Astrocyte (in vitro differentiated cells and primary cell): ENCODE measurements at regions not wholly inside any gene's neighbourhood (a gene's known extent, or its start where the extent isn't known, plus 50 kb on each side); places are given as distances from the start of the nearest gene placed in this dataset.
A peak's percentile ranks its signal among the peaks of the same experiment; 100 is the strongest.

Source experiments
- DNase-seq: peaks from one replicate; pipeline ENCODE4 v3.0.0-alpha.2; 2010; ENCODE audit warnings: low read depth
- FAIRE-seq: peaks from 2 replicates; lab custom pipeline; 2011; peaks lifted over from hg19 to GRCh38; lab: Jason Lieb, UNC
- H2AFZ ChIP-seq: 2 replicates; pipeline ENCODE4 v1.6.0; 2012; ENCODE audit warnings: low read depth, low read length, inconsistent platforms
- H3K27ac ChIP-seq: 2 replicates; pipeline ENCODE4 v1.5.1; 2011; ENCODE audit warnings: low read depth, low read length, inconsistent platforms
- H3K27me3 ChIP-seq: 2 replicates; pipeline ENCODE4 v1.6.0; 2011; ENCODE audit warnings: low read length, inconsistent platforms; ENCODE audit not compliant: insufficient read depth
- H3K36me3 ChIP-seq: 2 replicates; pipeline ENCODE4 v1.5.1; 2011; ENCODE audit warnings: low read length, inconsistent platforms; ENCODE audit not compliant: insufficient read depth
- H3K4me1 ChIP-seq: 2 replicates; pipeline ENCODE4 v1.5.1; 2011; ENCODE audit warnings: low read length, inconsistent platforms; ENCODE audit not compliant: insufficient read depth
- H3K4me2 ChIP-seq: 2 replicates; pipeline ENCODE4 v1.6.0; 2012; ENCODE audit warnings: low read length, inconsistent platforms
- H3K4me3 ChIP-seq: 2 replicates; pipeline ENCODE4 v1.5.1; 2011; ENCODE audit warnings: low read depth, mild to moderate bottlenecking, low read length, inconsistent platforms; ENCODE audit not compliant: insufficient read depth
- H3K79me2 ChIP-seq: 2 replicates; pipeline ENCODE4 v1.6.0; 2012; ENCODE audit warnings: mild to moderate bottlenecking, low read length, inconsistent platforms; ENCODE audit not compliant: insufficient read depth
- H3K9ac ChIP-seq: 2 replicates; pipeline ENCODE4 v1.6.0; 2012; ENCODE audit warnings: mild to moderate bottlenecking, low read length, inconsistent platforms
- H3K9me3 ChIP-seq: 2 replicates; pipeline ENCODE4 v1.5.1; 2012; ENCODE audit warnings: low read depth, mild to moderate bottlenecking, low read length, inconsistent platforms; ENCODE audit not compliant: insufficient read depth
- H4K20me1 ChIP-seq: 2 replicates; pipeline ENCODE4 v1.6.0; 2012; ENCODE audit warnings: low read length, inconsistent platforms; ENCODE audit not compliant: insufficient read depth
- H3K27ac Mint-ChIP-seq: one replicate; pipeline ENCODE4 v1.8.0; 2021; ENCODE audit warnings: mild to moderate bottlenecking, mixed read lengths; ENCODE audit not compliant: unreplicated experiment
- H3K27me3 Mint-ChIP-seq: one replicate; pipeline ENCODE4 v1.8.0; 2021; ENCODE audit warnings: low read depth, mixed read lengths; ENCODE audit not compliant: unreplicated experiment
- H3K36me3 Mint-ChIP-seq: one replicate; pipeline ENCODE4 v1.8.0; 2021; ENCODE audit warnings: low read depth, mixed read lengths; ENCODE audit not compliant: unreplicated experiment
- H3K4me1 Mint-ChIP-seq: one replicate; pipeline ENCODE4 v1.8.0; 2021; ENCODE audit warnings: low read depth, mixed read lengths; ENCODE audit not compliant: unreplicated experiment
- H3K4me3 Mint-ChIP-seq: one replicate; pipeline ENCODE4 v1.8.0; 2021; ENCODE audit warnings: mild to moderate bottlenecking, moderate library complexity, mixed read lengths; ENCODE audit not compliant: unreplicated experiment
- H3K9me3 Mint-ChIP-seq: one replicate; pipeline ENCODE4 v1.8.0; 2021; ENCODE audit warnings: mild to moderate bottlenecking, mixed read lengths; ENCODE audit not compliant: unreplicated experiment
- CTCF ChIP-seq: IDR thresholded peaks from 2 replicates; pipeline ENCODE4 v1.5.1; 2011; ENCODE audit warnings: low read depth, mild to moderate bottlenecking, inconsistent platforms, low read length, moderate library complexity; ENCODE audit not compliant: insufficient read depth
- EZH2 ChIP-seq: IDR thresholded peaks from 2 replicates; pipeline ENCODE4 v1.6.1; 2012; ENCODE audit warnings: mild to moderate bottlenecking, low read length, inconsistent platforms; ENCODE audit not compliant: insufficient read depth

DNA sequence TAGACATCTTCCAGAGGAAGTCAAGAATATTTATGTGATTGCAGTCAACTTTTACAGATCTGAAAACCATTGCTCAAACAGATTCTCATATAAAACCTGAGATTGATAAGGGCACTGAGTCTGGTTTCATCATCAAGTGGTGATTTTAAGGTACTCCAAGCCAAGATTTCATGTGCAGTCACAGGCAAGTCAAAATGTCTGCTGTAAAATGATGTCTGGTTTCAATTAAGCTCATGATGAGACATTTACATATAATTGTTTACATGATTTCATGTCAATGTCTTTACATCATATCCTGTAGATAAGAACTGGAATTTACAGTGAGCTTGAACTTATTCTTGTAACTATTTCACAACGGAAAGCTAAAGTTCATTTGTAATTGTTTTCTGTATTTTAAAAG is 1215.5 kb downstream of the ROBO2 start:
- Histone ChIP-seq H2AFZ (no peak overlapping the region), H3K4me3 (no peak overlapping the region), H3K4me1 (peaks cover 12% of the 10 kb centered on the region), H3K4me2 (no peak overlapping the region), H3K36me3 (no peaks in the 10 kb centered on the region), H3K27me3 (no peaks in the 10 kb centered on the region), H3K9me3 (no peaks in the 10 kb centered on the region), H3K9ac (no peak overlapping the region), H3K27ac (no peak overlapping the region), H3K79me2 (no peaks in the 10 kb centered on the region), H4K20me1 (no peaks in the 10 kb centered on the region)
- FAIRE-seq (peak; percentile 88), DNase-seq (peak; percentile 73)
- H3K36me3 Mint-ChIP-seq: no peaks in the 10 kb centered on the region
- no peaks in the 10 kb centered on the region for H3K27me3 Mint-ChIP-seq
- no peak overlapping the region for H3K4me3 Mint-ChIP-seq
- no peaks in the 10 kb centered on the region for H3K9me3 Mint-ChIP-seq
- peaks cover 22% of the 10 kb centered on the region for H3K4me1 Mint-ChIP-seq
- TF ChIP-seq EZH2 (no peak), CTCF (no peak)
- no peak overlapping the region for H3K27ac Mint-ChIP-seq

GRCh38 chr3:78256123-78256522 is 1216.2 kb downstream of the ROBO2 start:
- Histone ChIP-seq H2AFZ (no peak overlapping the region), H3K36me3 (no peaks in the 10 kb centered on the region), H3K9me3 (no peaks in the 10 kb centered on the region), H4K20me1 (no peaks in the 10 kb centered on the region), H3K27ac (no peak overlapping the region), H3K4me1 (peaks cover 12% of the 10 kb centered on the region), H3K79me2 (no peaks in the 10 kb centered on the region), H3K4me2 (no peak overlapping the region), H3K9ac (no peak overlapping the region), H3K4me3 (no peak overlapping the region), H3K27me3 (no peaks in the 10 kb centered on the region)
- no peak overlapping the region for H3K27ac Mint-ChIP-seq
- no peaks in the 10 kb centered on the region for H3K27me3 Mint-ChIP-seq
- DNase-seq (no peak), FAIRE-seq (no peak)
- no peaks in the 10 kb centered on the region for H3K36me3 Mint-ChIP-seq
- no peak overlapping the region for H3K4me3 Mint-ChIP-seq
- TF ChIP-seq CTCF: no peak
- TF ChIP-seq EZH2: no peak
- H3K9me3 Mint-ChIP-seq: no peaks in the 10 kb centered on the region
- H3K4me1 Mint-ChIP-seq: peaks cover 25% of the 10 kb centered on the region

GRCh38 chr3:78257951-78258530 is 1218.1 kb downstream of the ROBO2 start:
- Mint-ChIP-seq H3K4me3 (no peak overlapping the region), H3K27ac (peak overlapping the region; percentile 79), H3K4me1 (peaks cover 25% of the 10 kb centered on the region), H3K36me3 (no peaks in the 10 kb centered on the region), H3K27me3 (no peaks in the 10 kb centered on the region), H3K9me3 (no peaks in the 10 kb centered on the region)
- Histone ChIP-seq H3K4me3 (no peak overlapping the region), H3K9ac (peak overlapping the region; percentile 17), H2AFZ (no peak overlapping the region), H3K79me2 (no peaks in the 10 kb centered on the region), H4K20me1 (no peaks in the 10 kb centered on the region), H3K4me2 (peak overlapping the region; percentile 53), H3K9me3 (no peaks in the 10 kb centered on the region), H3K4me1 (peaks cover 12% of the 10 kb centered on the region), H3K27me3 (no peaks in the 10 kb centered on the region), H3K36me3 (no peaks in the 10 kb centered on the region), H3K27ac (peak overlapping the region; percentile 61)
- no peak for TF ChIP-seq EZH2
- no peak for FAIRE-seq
- no peak for DNase-seq
